Endothelial cell of umbilical vein (primary cell): ENCODE measurements at regions not wholly inside any gene's neighbourhood (a gene's known extent, or its start where the extent isn't known, plus 50 kb on each side); places are given as distances from the start of the nearest gene placed in this dataset.

Experiments used
- BruUV-seq: library from RNA; stranded (reverse); fragments of 400-500 nt; replicated peaks from 2 replicates; lab custom pipeline; 2021; lab: Mats Ljungman, UMichigan
- CTCF ChIA-PET: fragments of 300-600, 350-600 bp; sonication (Branson Sonifier 250); formaldehyde crosslinking; loops from one replicate; lab custom pipeline; 2021; ENCODE audit warnings: antibody characterized with exemption, inconsistent platforms; lab: Charles Lee
- POLR2A ChIA-PET: fragments of 300-600, 350-600 bp; sonication (Branson Sonifier 250); formaldehyde crosslinking; loops from one replicate; lab custom pipeline; 2021; ENCODE audit warnings: antibody characterized with exemption, inconsistent platforms; lab: Charles Lee
- DNase-seq: peaks from one replicate; pipeline ENCODE4 v3.0.0-alpha.2; 2011; ENCODE audit warnings: low read depth, low spot score
- FAIRE-seq: peaks from 2 replicates; lab custom pipeline; 2011; peaks lifted over from hg19 to GRCh38; lab: Jason Lieb, UNC
- H2AFZ ChIP-seq: 2 replicates; pipeline ENCODE4 v1.6.0; 2012; ENCODE audit warnings: low read depth, low read length, control low read depth, inconsistent platforms
- H3K27ac ChIP-seq: 2 replicates; pipeline ENCODE4 v1.5.1; 2011; ENCODE audit warnings: low read depth, mild to moderate bottlenecking, control low read depth, low read length, moderate library complexity; ENCODE audit not compliant: insufficient read depth
- H3K27me3 ChIP-seq, 2 experiments: 2 replicates each; pipeline versions ENCODE4 v1.6.0 to v1.6.1; 2011; ENCODE audit warnings: low read length in 2 of 2, mixed read lengths in 1 of 2; ENCODE audit not compliant: control insufficient read depth in 2 of 2, insufficient read depth in 2 of 2
- H3K36me3 ChIP-seq, 2 experiments: 2 replicates in 1 of 2; 3 replicates in 1 of 2; pipeline ENCODE4 v1.5.1; 2011; ENCODE audit warnings: low read length in 2 of 2, mild to moderate bottlenecking in 1 of 2, moderate library complexity in 1 of 2; ENCODE audit not compliant: control insufficient read depth in 2 of 2, insufficient read depth in 2 of 2; ENCODE audit errors: extremely low read depth in 1 of 2
- H3K4me1 ChIP-seq: 3 replicates; pipeline ENCODE4 v1.5.1; 2011; ENCODE audit warnings: mild to moderate bottlenecking, low read length; ENCODE audit not compliant: control insufficient read depth, insufficient read depth; ENCODE audit errors: extremely low read depth
- H3K4me2 ChIP-seq: 2 replicates; pipeline ENCODE4 v1.6.1; 2011; ENCODE audit warnings: low read length, control low read depth, mixed read lengths; ENCODE audit not compliant: insufficient read depth
- H3K4me3 ChIP-seq, 3 experiments: fragments of 200-600 bp in 1 of 3; sonication (generic), shearing (Covaris generic) in 1 of 3; replicated peaks in 1 of 3; 2 replicates each; pipeline ENCODE4 v1.5.1; 2011 to 2016; ENCODE audit warnings: control low read depth in 3 of 3, low read length in 3 of 3, mild to moderate bottlenecking in 2 of 3, inconsistent platforms in 1 of 3, low read depth in 1 of 3, moderate library complexity in 1 of 3; ENCODE audit not compliant: insufficient read depth in 1 of 3
- H3K79me2 ChIP-seq: 2 replicates; pipeline ENCODE4 v1.6.0; 2012; ENCODE audit warnings: low read length, inconsistent platforms; ENCODE audit not compliant: control insufficient read depth, insufficient read depth
- H3K9ac ChIP-seq: replicated peaks from 2 replicates; pipeline ENCODE3; 2011; ENCODE audit warnings: low read length, control low read depth; ENCODE audit not compliant: insufficient read depth; ENCODE audit errors: extremely low read depth
- H3K9me1 ChIP-seq: replicated peaks from 3 replicates; pipeline ENCODE4 v1.6.0; 2011; ENCODE audit warnings: mild to moderate bottlenecking, low read length; ENCODE audit not compliant: control insufficient read depth, insufficient read depth; ENCODE audit errors: extremely low read depth
- H3K9me3 ChIP-seq: replicated peaks from 2 replicates; pipeline ENCODE4 v1.5.1; 2012; ENCODE audit warnings: low read length, inconsistent platforms; ENCODE audit not compliant: control insufficient read depth, insufficient read depth
- H4K20me1 ChIP-seq: replicated peaks from 2 replicates; pipeline ENCODE3; 2011; ENCODE audit warnings: mild to moderate bottlenecking, low read length; ENCODE audit not compliant: control insufficient read depth, insufficient read depth; ENCODE audit errors: extremely low read depth
- CTCF ChIP-seq, 2 donors: IDR thresholded peaks; 1 replicate in 1 of 2; 2 replicates in 1 of 2; pipeline ENCODE4 v1.5.1; 2011; ENCODE audit warnings: low read length in 2 of 2, mild to moderate bottlenecking in 2 of 2, moderate library complexity in 2 of 2, control low read depth in 1 of 2, inconsistent platforms in 1 of 2, low read depth in 1 of 2; ENCODE audit not compliant: insufficient read depth in 1 of 2; ENCODE audit errors: extremely low read depth in 1 of 2
- EZH2 ChIP-seq: IDR thresholded peaks from 2 replicates; pipeline ENCODE4 v1.6.1; 2012; ENCODE audit warnings: borderline replicate concordance, low read depth, mild to moderate bottlenecking, moderate library complexity, low read length, inconsistent platforms; ENCODE audit not compliant: severe bottlenecking
- FOS ChIP-seq: IDR thresholded peaks from 2 replicates; pipeline ENCODE4 v1.6.1; 2011; ENCODE audit warnings: mild to moderate bottlenecking, low read length, moderate library complexity, borderline replicate concordance; ENCODE audit not compliant: insufficient read depth
- GATA2 ChIP-seq: IDR thresholded peaks from 2 replicates; pipeline ENCODE4 v1.7.0; 2011; ENCODE audit warnings: low read depth, mild to moderate bottlenecking, moderate library complexity, mixed read lengths, low read length; ENCODE audit not compliant: insufficient read length, insufficient read depth
- JUN ChIP-seq: IDR thresholded peaks from 2 replicates; pipeline ENCODE4 v1.6.1; 2011; ENCODE audit warnings: borderline replicate concordance, low read depth; ENCODE audit not compliant: insufficient read length, insufficient read depth
- MAX ChIP-seq: IDR thresholded peaks from 2 replicates; pipeline ENCODE4 v1.6.1; 2011; ENCODE audit not compliant: insufficient read depth, insufficient read length
- MYC ChIP-seq: IDR thresholded peaks from one replicate; pipeline ENCODE4 v1.6.1; 2011; ENCODE audit warnings: mild to moderate bottlenecking, low read depth, low read length
- POLR2A ChIP-seq: IDR thresholded peaks from 2 replicates; pipeline ENCODE4 v1.6.1; 2012; ENCODE audit warnings: low read depth, mild to moderate bottlenecking, control low read depth, low read length
- POLR2AphosphoS5 ChIP-seq: IDR thresholded peaks from 2 replicates; pipeline ENCODE4 v1.6.1; 2012; ENCODE audit warnings: low read depth, mild to moderate bottlenecking, control low read depth, low read length, moderate library complexity; ENCODE audit not compliant: insufficient read depth
- dilution Hi-C: fragments of 300-500 bp; cut with MboI; formaldehyde crosslinking; loops from one replicate; pipeline ENCODE4 v1.15.0; 2019; ENCODE audit warnings: low sequenced_read_pairs; ENCODE audit not compliant: extremely low pct_ligation_motif_present
- intact Hi-C: fragments of 100-400 bp; cut with micrococcal nuclease; formaldehyde crosslinking; loops from one replicate; pipeline ENCODE4 v1.10.0; 2022

- Histone ChIP-seq H3K27ac (no peak overlapping the region), H3K27me3 (no peaks in the 10 kb centered on the region), H4K20me1 (no peaks in the 10 kb centered on the region), H3K4me1 (no peaks in the 10 kb centered on the region), H2AFZ (no peak overlapping the region), H3K9me3 (no peaks in the 10 kb centered on the region), H3K4me2 (no peak overlapping the region), H3K79me2 (no peaks in the 10 kb centered on the region), H3K9ac (no peak overlapping the region), H3K36me3 (no peaks in the 10 kb centered on the region), H3K9me1 (no peaks in the 10 kb centered on the region), H3K4me3 (no peak overlapping the region)
- dilution Hi-C loops (no loop called here), intact Hi-C loops (no loop called here)
- ChIA-PET POLR2A (no interaction called here), CTCF (no interaction called here)
- no TSS peak for BruUV-seq
- DNase-seq, result no peak
- no peak for FAIRE-seq
- TF ChIP-seq MYC, result no peak
- TF ChIP-seq POLR2AphosphoS5, result no peak
- TF ChIP-seq EZH2, result no peak
- TF ChIP-seq CTCF (IDR thresholded peaks at IDR 0.05; ENCODE audit: extremely low read depth in 1 of 2, insufficient read depth in 1 of 2, low read depth in 1 of 2, low read length in 2 of 2), result no peak
- no peak for TF ChIP-seq FOS
- no peak for TF ChIP-seq JUN
- TF ChIP-seq POLR2A, result no peak
- TF ChIP-seq MAX, result no peak
- no peak for TF ChIP-seq GATA2
Observed at GRCh38 chr4:120318196-120318846, 251.7 kb upstream of the MAD2L1 start.
